CD4-positive, CD25-positive, alpha-beta regulatory T cell (primary cell): ENCODE measurements at regions not wholly inside any gene's neighbourhood (a gene's known extent, or its start where the extent isn't known, plus 50 kb on each side); places are given as distances from the start of the nearest gene placed in this dataset.
"Not testable (repeated sequence)": the region's sequence is repeated elsewhere in the genome, so short reads cannot be mapped to it uniquely, and the experiment has no call there.

Experiments
- ATAC-seq, 2 donors: fragments of 150-1000 bp; cut with Tn5 transposase; one replicate each; pipeline ENCODE4 v1.10.0; 2021; ENCODE audit warnings: low read depth in 2 of 2, moderate number of reproducible peaks in 2 of 2, moderate library complexity in 1 of 2
- DNase-seq, 3 donors: peaks; one replicate each; pipeline versions ENCODE4 v3.0.0 to v3.0.0-alpha.2; 2012 to 2022; ENCODE audit warnings: mixed read lengths in 1 of 3
- H3K27ac ChIP-seq: one replicate; pipeline ENCODE4 v1.7.0; 2013; ENCODE audit warnings: mild to moderate bottlenecking, low read length; ENCODE audit not compliant: insufficient read depth, poor library complexity, severe bottlenecking
- H3K27me3 ChIP-seq: one replicate; pipeline ENCODE4 v1.7.0; 2013; ENCODE audit warnings: low read length; ENCODE audit not compliant: control insufficient read depth, insufficient read depth
- H3K36me3 ChIP-seq: one replicate; pipeline ENCODE4 v1.7.0; 2013; ENCODE audit warnings: mild to moderate bottlenecking, low read length, moderate library complexity; ENCODE audit not compliant: control insufficient read depth, insufficient read depth
- H3K4me1 ChIP-seq: 2 replicates; pipeline ENCODE4 v1.7.0; 2013; ENCODE audit warnings: mild to moderate bottlenecking, low read length; ENCODE audit not compliant: insufficient read depth, control insufficient read depth, poor library complexity, severe bottlenecking
- H3K4me3 ChIP-seq: one replicate; pipeline ENCODE4 v1.7.0; 2013; ENCODE audit warnings: low read depth, mild to moderate bottlenecking, low read length, moderate library complexity
- H3K9me3 ChIP-seq, 2 experiments: 1 replicate in 1 of 2; 2 replicates in 1 of 2; pipeline ENCODE4 v1.7.0; 2013; ENCODE audit warnings: low read length in 2 of 2, mild to moderate bottlenecking in 1 of 2, moderate library complexity in 1 of 2; ENCODE audit not compliant: control insufficient read depth in 2 of 2
- H3K27ac Mint-ChIP-seq, 3 donors: one replicate each; pipeline ENCODE4 v1.8.0; 2020 to 2022; ENCODE audit warnings: mild to moderate bottlenecking in 3 of 3, mixed read lengths in 3 of 3, moderate library complexity in 2 of 3
- H3K27me3 Mint-ChIP-seq: one replicate; pipeline ENCODE4 v1.8.0; 2022; ENCODE audit warnings: mild to moderate bottlenecking, mixed read lengths
- H3K36me3 Mint-ChIP-seq: one replicate; pipeline ENCODE4 v1.8.0; 2020; ENCODE audit warnings: mixed read lengths
- H3K4me1 Mint-ChIP-seq, 4 donors: one replicate each; pipeline ENCODE4 v1.8.0; 2020 to 2022; ENCODE audit warnings: mixed read lengths in 4 of 4, mild to moderate bottlenecking in 1 of 4
- H3K4me3 Mint-ChIP-seq, 4 donors: one replicate each; pipeline ENCODE4 v1.8.0; 2020 to 2022; ENCODE audit warnings: mild to moderate bottlenecking in 4 of 4, mixed read lengths in 4 of 4, moderate library complexity in 3 of 4
- H3K9me3 Mint-ChIP-seq, 7 donors: one replicate each; pipeline ENCODE4 v1.8.0; 2020 to 2022; ENCODE audit warnings: mixed read lengths in 7 of 7, mild to moderate bottlenecking in 3 of 7, moderate library complexity in 2 of 7

GRCh38 chr3:182331341-182331740 is 462.0 kb upstream of the ATP11B start:
- Histone ChIP-seq H3K27me3 (no peaks in the 10 kb centered on the region), H3K27ac (no peak overlapping the region), H3K36me3 (no peaks in the 10 kb centered on the region), H3K9me3 (no peaks in the 10 kb centered on the region), H3K4me1 (no peaks in the 10 kb centered on the region), H3K4me3 (no peak overlapping the region)
- H3K27ac Mint-ChIP-seq = no peak overlapping the region
- H3K36me3 Mint-ChIP-seq = no peaks in the 10 kb centered on the region
- DNase-seq = no peak
- H3K4me1 Mint-ChIP-seq = no peaks in the 10 kb centered on the region
- H3K27me3 Mint-ChIP-seq = no peaks in the 10 kb centered on the region
- H3K4me3 Mint-ChIP-seq = no peak overlapping the region
- H3K9me3 Mint-ChIP-seq = peaks cover 0 to 11% (median 4%) of the 10 kb centered on the region in 7 donors
- no peak for ATAC-seq

GRCh38 chr3:182342252-182342651 is 451.1 kb upstream of the ATP11B start:
- ATAC-seq (no peak), DNase-seq (no peak)
- peaks cover 0 to 8% (median 2%) of the 10 kb centered on the region in 7 donors for H3K9me3 Mint-ChIP-seq
- peaks cover 4% of the 10 kb centered on the region for H3K27me3 Mint-ChIP-seq
- H3K27ac Mint-ChIP-seq = no peak overlapping the region
- Histone ChIP-seq H3K4me1 (no peaks in the 10 kb centered on the region), H3K4me3 (no peak overlapping the region), H3K27me3 (no peaks in the 10 kb centered on the region), H3K9me3 (no peaks in the 10 kb centered on the region), H3K27ac (no peak overlapping the region), H3K36me3 (no peaks in the 10 kb centered on the region)
- H3K4me1 Mint-ChIP-seq = no peaks in the 10 kb centered on the region
- H3K4me3 Mint-ChIP-seq = no peak overlapping the region
- no peaks in the 10 kb centered on the region for H3K36me3 Mint-ChIP-seq

- H3K9me3 ChIP-seq, H3K27ac Mint-ChIP-seq, H3K27ac ChIP-seq, H3K27me3 ChIP-seq, H3K27me3 Mint-ChIP-seq, H3K36me3 ChIP-seq, DNase-seq, H3K4me3 ChIP-seq, H3K4me1 Mint-ChIP-seq, H3K36me3 Mint-ChIP-seq, ATAC-seq, H3K9me3 Mint-ChIP-seq, H3K4me1 ChIP-seq, H3K4me3 Mint-ChIP-seq: not testable (repeated sequence)
Observed at GRCh38 chr3:182344026-182344425, 449.3 kb upstream of the ATP11B start.

- Histone ChIP-seq H3K4me3 (no peak overlapping the region), H3K27ac (no peak overlapping the region), H3K9me3 (no peaks in the 10 kb centered on the region), H3K36me3 (no peaks in the 10 kb centered on the region), H3K4me1 (no peaks in the 10 kb centered on the region), H3K27me3 (no peaks in the 10 kb centered on the region)
- H3K4me3 Mint-ChIP-seq = no peak overlapping the region
- DNase-seq (no peak), ATAC-seq (no peak)
- no peak overlapping the region for H3K27ac Mint-ChIP-seq
- H3K4me1 Mint-ChIP-seq = no peaks in the 10 kb centered on the region
- no peaks in the 10 kb centered on the region for H3K36me3 Mint-ChIP-seq
- H3K9me3 Mint-ChIP-seq = peaks cover 0 to 7% (median 1%) of the 10 kb centered on the region in 7 donors
- H3K27me3 Mint-ChIP-seq = no peaks in the 10 kb centered on the region
Observed at GRCh38 chr3:182349051-182349450, 444.3 kb upstream of the ATP11B start.

GRCh38 chr3:182349951-182350517 is 443.3 kb upstream of the ATP11B start:
- no peak overlapping the region for H3K4me3 Mint-ChIP-seq
- DNase-seq (no peak), ATAC-seq (no peak)
- Histone ChIP-seq H3K4me3 (no peak overlapping the region), H3K4me1 (no peaks in the 10 kb centered on the region), H3K27ac (no peak overlapping the region), H3K27me3 (no peaks in the 10 kb centered on the region), H3K9me3 (no peaks in the 10 kb centered on the region), H3K36me3 (no peaks in the 10 kb centered on the region)
- H3K4me1 Mint-ChIP-seq = no peaks in the 10 kb centered on the region
- H3K36me3 Mint-ChIP-seq = no peaks in the 10 kb centered on the region
- H3K9me3 Mint-ChIP-seq = peaks cover 0 to 3% (median 1%) of the 10 kb centered on the region in 7 donors
- no peak overlapping the region for H3K27ac Mint-ChIP-seq
- peaks cover 3% of the 10 kb centered on the region for H3K27me3 Mint-ChIP-seq

- H3K4me3 Mint-ChIP-seq = no peak overlapping the region
- no peaks in the 10 kb centered on the region for H3K36me3 Mint-ChIP-seq
- Histone ChIP-seq H3K4me1 (no peaks in the 10 kb centered on the region), H3K36me3 (no peaks in the 10 kb centered on the region), H3K4me3 (no peak overlapping the region), H3K9me3 (no peaks in the 10 kb centered on the region), H3K27ac (no peak overlapping the region), H3K27me3 (no peaks in the 10 kb centered on the region)
- DNase-seq (no peak), ATAC-seq (no peak)
- H3K27ac Mint-ChIP-seq = no peak overlapping the region
- H3K27me3 Mint-ChIP-seq = peaks cover 4% of the 10 kb centered on the region
- H3K4me1 Mint-ChIP-seq = no peaks in the 10 kb centered on the region
- H3K9me3 Mint-ChIP-seq = peaks cover 0 to 5% (median 0%) of the 10 kb centered on the region in 7 donors
Observed at GRCh38 chr3:182357928-182358327, 435.4 kb upstream of the ATP11B start.

GRCh38 chr3:182364323-182364722 is 429.0 kb upstream of the ATP11B start:
- no peaks in the 10 kb centered on the region for H3K27me3 Mint-ChIP-seq
- H3K4me1 Mint-ChIP-seq = no peaks in the 10 kb centered on the region
- no peaks in the 10 kb centered on the region for H3K36me3 ChIP-seq
- H3K4me3 Mint-ChIP-seq = no peak overlapping the region
- no peaks in the 10 kb centered on the region for H3K27me3 ChIP-seq
- no peaks in the 10 kb centered on the region for H3K36me3 Mint-ChIP-seq
- no peaks in the 10 kb centered on the region for H3K4me1 ChIP-seq
- DNase-seq = no peak
- no peak overlapping the region for H3K4me3 ChIP-seq
- no peak overlapping the region for H3K27ac ChIP-seq
- no peak overlapping the region for H3K27ac Mint-ChIP-seq
- H3K9me3 Mint-ChIP-seq = peaks cover 0 to 8% (median 0%) of the 10 kb centered on the region in 7 donors
- ATAC-seq = no peak
- H3K9me3 ChIP-seq = no peaks in the 10 kb centered on the region

GRCh38 chr3:182364723-182365650 is 428.3 kb upstream of the ATP11B start:
- Histone ChIP-seq H3K4me3 (no peak overlapping the region), H3K4me1 (no peaks in the 10 kb centered on the region), H3K27me3 (no peaks in the 10 kb centered on the region), H3K36me3 (no peaks in the 10 kb centered on the region), H3K27ac (no peak overlapping the region), H3K9me3 (no peaks in the 10 kb centered on the region)
- no peak overlapping the region for H3K4me3 Mint-ChIP-seq
- peaks cover 0 to 8% (median 0%) of the 10 kb centered on the region in 7 donors for H3K9me3 Mint-ChIP-seq
- H3K27ac Mint-ChIP-seq = no peak overlapping the region
- ATAC-seq = no peak
- no peak for DNase-seq
- H3K4me1 Mint-ChIP-seq = no peaks in the 10 kb centered on the region
- H3K36me3 Mint-ChIP-seq = no peaks in the 10 kb centered on the region
- H3K27me3 Mint-ChIP-seq = no peaks in the 10 kb centered on the region
